Mesodermal cell (in vitro differentiated cells): ENCODE measurements at regions not wholly inside any gene's neighbourhood (a gene's known extent, or its start where the extent isn't known, plus 50 kb on each side); places are given as distances from the start of the nearest gene placed in this dataset.

ENCODE experiments used
- H3K27ac ChIP-seq: 2 replicates; pipeline ENCODE4 v1.7.0; 2013; ENCODE audit warnings: mild to moderate bottlenecking, low read depth, low read length, moderate library complexity; ENCODE audit not compliant: severe bottlenecking
- H3K36me3 ChIP-seq: 2 replicates; pipeline ENCODE4 v1.7.1; 2013; ENCODE audit warnings: mild to moderate bottlenecking, low read length, moderate library complexity; ENCODE audit not compliant: control insufficient read depth, insufficient read depth
- H3K4me1 ChIP-seq: one replicate; pipeline ENCODE4 v1.7.1; 2013; ENCODE audit warnings: mild to moderate bottlenecking, low read length; ENCODE audit not compliant: insufficient read depth, control insufficient read depth, poor library complexity, severe bottlenecking
- H3K4me3 ChIP-seq: 2 replicates; pipeline ENCODE4 v1.7.0; 2013; ENCODE audit warnings: low read length, control low read depth, mild to moderate bottlenecking; ENCODE audit not compliant: insufficient read depth, poor library complexity, severe bottlenecking; ENCODE audit errors: extremely low read depth
- H3K9me3 ChIP-seq: 2 replicates; pipeline ENCODE4 v1.7.1; 2013; ENCODE audit warnings: mild to moderate bottlenecking, low read length, moderate library complexity; ENCODE audit not compliant: control insufficient read depth
- WGBS, 2 experiments: methylation state at CpG; one replicate each; pipeline ENCODE4 v1.1.5; 2013; ENCODE audit warnings: missing lambda C conversion rate in 2 of 2; ENCODE audit not compliant: insufficient coverage in 2 of 2; 5-methylcytosine and 5-hydroxymethylcytosine counted together

DNA sequence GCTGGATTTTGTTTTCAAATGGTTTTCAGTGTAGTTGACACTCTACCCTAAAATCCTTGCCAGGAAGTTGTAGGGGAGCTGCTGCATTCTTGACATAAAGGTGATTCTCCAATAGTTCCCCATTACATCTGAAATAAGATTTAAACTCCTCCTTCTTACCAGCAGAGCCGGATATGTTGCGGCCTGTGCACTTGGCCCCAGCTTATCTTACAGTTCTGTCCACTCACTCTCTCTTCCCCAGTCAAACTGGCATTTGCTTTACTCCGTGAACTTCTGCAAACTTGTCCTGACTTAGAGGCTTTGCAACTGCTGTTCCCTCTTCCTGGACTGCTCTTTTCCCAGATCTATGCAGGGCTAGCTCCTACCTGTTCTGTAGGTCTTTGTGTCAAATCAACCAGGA is 929.5 kb downstream of the VRK1 start:
- Histone ChIP-seq H3K27ac (no peak overlapping the region), H3K9me3 (peaks cover 2% of the 10 kb centered on the region), H3K4me3 (no peak overlapping the region), H3K4me1 (no peaks in the 10 kb centered on the region), H3K36me3 (no peaks in the 10 kb centered on the region)
- 82 to 93% methylated on average over 3 of the region's 3 CpGs for WGBS, 2 experiments

DNA sequence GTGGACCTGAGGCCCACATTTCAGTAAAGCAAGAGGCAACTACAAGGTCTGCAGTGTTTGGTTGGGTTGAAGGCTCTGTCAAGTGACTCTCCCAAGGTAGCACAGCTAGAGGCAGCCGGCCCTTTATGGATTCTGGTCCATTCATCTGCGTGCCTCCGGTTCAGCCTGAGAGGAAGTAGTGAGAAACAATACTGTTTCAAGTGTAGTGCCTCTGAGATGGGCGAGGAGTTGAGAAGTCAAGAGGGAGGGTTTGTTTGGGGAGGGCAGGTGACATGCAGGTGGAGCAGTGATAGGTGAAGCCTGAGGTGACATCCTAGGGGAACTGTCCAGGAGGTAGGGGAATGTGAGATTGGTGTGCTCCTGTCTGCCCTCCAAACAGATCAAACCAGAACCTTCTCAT is 933.5 kb downstream of the VRK1 start:
- Histone ChIP-seq H3K4me1 (no peaks in the 10 kb centered on the region), H3K4me3 (no peak overlapping the region)
- WGBS, 2 experiments = 86 to 94% methylated on average over 1 to 4 of the region's 4 CpGs

DNA sequence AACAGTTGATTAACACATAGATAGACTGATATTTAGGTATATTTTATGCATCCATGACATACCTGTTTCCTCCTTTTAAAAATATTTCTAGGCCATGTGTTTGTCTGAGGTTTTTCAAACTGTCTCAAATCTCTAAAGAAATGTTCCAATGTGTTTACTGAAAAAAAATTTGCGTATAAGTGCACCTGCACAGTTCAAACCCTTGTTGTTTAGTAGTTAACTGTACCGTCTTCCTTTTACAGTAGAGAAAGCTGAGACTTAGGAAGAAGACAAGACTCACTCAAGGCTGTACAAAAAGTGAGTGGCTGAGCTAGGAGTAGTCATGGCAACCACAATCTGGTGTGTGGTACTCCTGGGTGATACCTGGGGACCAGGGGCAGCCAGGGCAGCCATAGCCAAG is 934.6 kb downstream of the VRK1 start:
- H3K36me3 ChIP-seq = no peaks in the 10 kb centered on the region
- H3K4me1 ChIP-seq = no peaks in the 10 kb centered on the region
- H3K4me3 ChIP-seq = no peak overlapping the region
- 88 to 100% methylated on average over 1 to 2 of the region's 2 CpGs for WGBS, 2 experiments
- no peak overlapping the region for H3K27ac ChIP-seq
- H3K9me3 ChIP-seq = no peaks in the 10 kb centered on the region

More for the DNA sequence above, 933.5 kb downstream of the VRK1 start:
- Histone ChIP-seq H3K27ac (no peak overlapping the region), H3K9me3 (no peaks in the 10 kb centered on the region), H3K36me3 (no peaks in the 10 kb centered on the region)

- Histone ChIP-seq H3K27ac (no peak overlapping the region), H3K36me3 (no peaks in the 10 kb centered on the region), H3K9me3 (no peaks in the 10 kb centered on the region), H3K4me3 (no peak overlapping the region), H3K4me1 (no peaks in the 10 kb centered on the region)
- 25 to 34% methylated on average over 1 to 2 of the region's 2 CpGs for WGBS, 2 experiments
Observed at GRCh38 chr14:97747316-97747715, 950.1 kb downstream of the VRK1 start.

DNA sequence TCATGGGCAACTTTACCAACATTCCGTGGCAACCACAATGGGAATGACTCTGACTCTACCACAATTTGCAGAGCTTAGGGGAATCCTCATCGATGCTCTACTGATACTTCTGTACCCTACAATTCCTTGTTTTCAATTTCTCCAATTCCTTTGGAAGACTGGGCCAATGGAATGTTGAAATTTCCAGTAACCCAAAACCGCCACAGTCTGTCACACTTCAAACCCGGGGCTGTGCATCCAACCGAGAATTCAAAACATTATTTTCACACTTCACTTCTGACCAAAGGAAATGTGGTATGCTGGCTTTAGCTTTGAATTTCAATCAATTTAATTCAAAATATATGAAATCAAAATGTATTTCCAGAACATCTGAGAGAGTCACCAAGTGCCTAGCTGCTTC is 951.4 kb downstream of the VRK1 start:
- H3K4me3 ChIP-seq = no peak overlapping the region
- no peaks in the 10 kb centered on the region for H3K36me3 ChIP-seq
- WGBS, 2 experiments = 89 to 100% methylated on average over 2 of the region's 5 CpGs
- no peak overlapping the region for H3K27ac ChIP-seq
- H3K9me3 ChIP-seq = no peaks in the 10 kb centered on the region
- H3K4me1 ChIP-seq = no peaks in the 10 kb centered on the region

- Histone ChIP-seq H3K4me3 (no peak overlapping the region), H3K27ac (no peak overlapping the region), H3K36me3 (no peaks in the 10 kb centered on the region), H3K4me1 (no peaks in the 10 kb centered on the region), H3K9me3 (no peaks in the 10 kb centered on the region)
- WGBS, 2 experiments = 78 to 90% methylated on average over 6 of the region's 6 CpGs
Observed at GRCh38 chr14:97757491-97757890, 960.3 kb downstream of the VRK1 start.

- H3K27ac ChIP-seq = no peak overlapping the region
- H3K9me3 ChIP-seq = no peaks in the 10 kb centered on the region
- no peaks in the 10 kb centered on the region for H3K36me3 ChIP-seq
- no peaks in the 10 kb centered on the region for H3K4me1 ChIP-seq
- WGBS, 2 experiments = no CpG with 5 or more reads among the region's 1 CpG
- H3K4me3 ChIP-seq = no peak overlapping the region
Observed at GRCh38 chr14:97760050-97760449, 962.9 kb downstream of the VRK1 start.

- Histone ChIP-seq H3K36me3 (no peaks in the 10 kb centered on the region), H3K9me3 (no peaks in the 10 kb centered on the region), H3K4me1 (no peaks in the 10 kb centered on the region), H3K27ac (no peak overlapping the region), H3K4me3 (no peak overlapping the region)
- 84% methylated on average over 2 of the region's 5 CpGs; no CpG with 5 or more reads in 1 of the 2 experiments for WGBS, 2 experiments
Observed at GRCh38 chr14:97762386-97762785, 965.2 kb downstream of the VRK1 start.

GRCh38 chr14:97771340-97772045 is 974.3 kb downstream of the VRK1 start:
- Histone ChIP-seq H3K36me3 (no peaks in the 10 kb centered on the region), H3K27ac (no peak overlapping the region), H3K9me3 (no peaks in the 10 kb centered on the region), H3K4me3 (no peak overlapping the region), H3K4me1 (no peaks in the 10 kb centered on the region)
- WGBS, 2 experiments = 93 to 98% methylated on average over 6 to 8 of the region's 8 CpGs

- Histone ChIP-seq H3K27ac (no peak overlapping the region), H3K9me3 (no peaks in the 10 kb centered on the region), H3K4me1 (no peaks in the 10 kb centered on the region), H3K4me3 (no peak overlapping the region), H3K36me3 (no peaks in the 10 kb centered on the region)
- 90 to 100% methylated on average over 1 to 2 of the region's 6 CpGs for WGBS, 2 experiments
Observed at GRCh38 chr14:97773598-97773997, 976.4 kb downstream of the VRK1 start.

DNA sequence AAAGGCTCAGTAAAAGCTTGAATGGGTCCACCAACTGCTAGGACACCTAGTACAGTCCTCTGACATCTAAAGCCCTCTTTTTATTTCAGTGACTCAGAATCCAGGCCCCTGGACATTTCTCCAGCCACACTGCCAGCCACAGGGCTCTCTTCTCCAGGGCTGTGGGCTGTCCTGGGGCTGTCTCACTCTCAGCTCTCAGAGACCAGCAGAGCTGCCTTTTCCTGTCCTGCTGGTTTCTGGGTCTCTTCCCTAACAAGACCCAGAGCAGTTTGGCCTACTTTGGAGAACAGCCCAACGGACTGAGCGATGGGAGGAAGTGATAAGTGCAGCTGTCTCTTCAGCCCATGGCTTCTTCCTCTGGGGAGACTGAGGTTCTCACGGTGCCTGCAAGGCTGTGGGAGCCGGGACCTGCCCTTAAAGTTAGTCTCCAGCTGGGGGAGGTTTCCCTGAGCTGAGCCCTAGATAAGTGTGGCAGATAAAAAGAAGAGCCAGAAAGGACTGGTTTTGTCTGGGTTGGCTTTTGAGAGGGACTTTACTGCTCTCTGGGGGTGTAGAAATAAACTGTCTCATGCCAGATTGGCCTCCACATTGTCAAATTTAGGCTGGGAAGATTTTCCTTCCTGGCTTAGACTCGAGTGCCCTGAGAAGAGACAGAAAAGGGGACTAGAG is 979.8 kb downstream of the VRK1 start:
- Histone ChIP-seq H3K9me3 (no peaks in the 10 kb centered on the region), H3K36me3 (no peaks in the 10 kb centered on the region), H3K4me1 (no peaks in the 10 kb centered on the region), H3K4me3 (no peak overlapping the region), H3K27ac (peak overlapping the region; percentile 57)
- 92 to 96% methylated on average over 3 to 4 of the region's 5 CpGs for WGBS, 2 experiments
